Activated gamma-delta T cell (primary cell): ENCODE measurements at regions not wholly inside any gene's neighbourhood (a gene's known extent, or its start where the extent isn't known, plus 50 kb on each side); places are given as distances from the start of the nearest gene placed in this dataset.
"Not testable (repeated sequence)": the region's sequence is repeated elsewhere in the genome, so short reads cannot be mapped to it uniquely, and the experiment has no call there.

Source experiments
- DNase-seq: peaks from one replicate; lab custom pipeline; 2025; lab: John Stamatoyannopoulos, UW

DNA sequence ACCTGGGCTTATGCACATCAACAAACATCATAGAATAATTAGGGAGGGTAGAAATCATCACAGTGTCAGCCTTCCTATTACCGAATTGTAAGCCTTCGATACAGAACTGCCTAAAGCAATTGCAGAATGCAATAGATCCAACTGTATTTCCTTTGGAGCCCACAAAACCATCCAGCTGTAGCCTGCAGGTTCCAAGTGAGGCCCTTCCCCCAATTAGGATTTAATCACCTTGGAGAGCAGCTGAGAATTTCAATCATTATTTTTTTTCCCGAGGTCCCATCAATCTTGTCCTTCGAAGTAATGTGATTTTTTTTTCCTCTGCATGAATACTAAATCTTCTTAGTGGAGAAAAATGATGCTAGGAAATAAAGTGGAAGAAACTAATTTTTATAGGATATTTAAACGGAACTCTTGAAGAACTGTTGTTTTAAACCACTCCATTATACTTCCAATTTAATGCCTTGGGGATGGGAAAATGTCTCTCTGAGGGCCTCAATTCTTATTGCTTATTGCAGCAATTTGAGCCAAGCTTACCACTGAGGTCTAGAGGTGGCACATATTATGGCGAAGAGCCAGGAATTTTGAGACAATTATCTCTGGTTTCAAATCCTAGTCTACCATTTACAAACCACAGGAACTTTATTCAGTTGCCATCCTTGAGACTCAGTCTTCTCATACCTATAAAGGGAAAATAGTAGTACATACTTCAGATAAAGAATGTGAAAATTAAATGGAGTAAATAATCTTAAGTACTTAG lies 953.4 kb upstream of the IGFBP7 start:
- no peak for DNase-seq

DNA sequence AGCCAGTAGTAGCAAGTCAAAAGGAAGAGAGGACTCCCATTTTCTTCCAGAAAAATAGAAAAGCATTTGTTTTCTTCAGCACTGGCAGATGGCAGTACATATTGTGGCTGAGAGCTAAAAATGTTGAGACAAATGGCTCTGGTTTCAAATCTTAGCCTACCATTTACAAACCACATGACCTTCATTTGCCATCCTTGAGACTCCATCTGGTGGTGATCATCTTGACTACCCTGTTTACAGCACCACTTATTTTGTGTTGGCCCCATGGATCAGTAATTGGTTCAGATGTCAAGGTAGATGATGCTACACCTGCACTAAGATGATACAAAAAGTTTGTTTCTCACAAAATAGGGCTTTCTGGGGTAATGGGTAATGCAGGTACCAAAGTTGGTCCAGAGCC lies 951.8 kb upstream of the IGFBP7 start:
- no peak for DNase-seq

GRCh38 chr4:58050439-58050838 lies 940.3 kb upstream of the IGFBP7 start:
- no peak for DNase-seq

DNA sequence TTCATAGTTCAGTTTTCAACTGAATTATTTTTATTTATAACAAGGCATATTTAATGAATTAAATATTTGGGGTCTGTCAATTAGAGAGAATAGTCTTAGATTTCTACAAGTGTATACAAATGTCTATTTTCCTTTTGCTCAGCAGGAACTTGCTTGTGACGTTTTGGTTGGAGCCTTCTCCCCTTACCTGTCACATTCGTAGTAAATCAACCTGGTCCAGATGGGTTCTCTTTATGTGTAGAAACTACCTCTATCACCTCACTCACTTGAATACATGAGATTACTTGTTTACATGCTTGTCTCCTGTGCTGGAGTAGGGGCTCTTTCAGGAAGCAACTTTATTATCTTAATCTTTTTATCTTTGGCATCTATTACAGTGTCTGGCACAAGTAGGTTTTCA lies 938.3 kb upstream of the IGFBP7 start:
- DNase-seq: no peak

DNA sequence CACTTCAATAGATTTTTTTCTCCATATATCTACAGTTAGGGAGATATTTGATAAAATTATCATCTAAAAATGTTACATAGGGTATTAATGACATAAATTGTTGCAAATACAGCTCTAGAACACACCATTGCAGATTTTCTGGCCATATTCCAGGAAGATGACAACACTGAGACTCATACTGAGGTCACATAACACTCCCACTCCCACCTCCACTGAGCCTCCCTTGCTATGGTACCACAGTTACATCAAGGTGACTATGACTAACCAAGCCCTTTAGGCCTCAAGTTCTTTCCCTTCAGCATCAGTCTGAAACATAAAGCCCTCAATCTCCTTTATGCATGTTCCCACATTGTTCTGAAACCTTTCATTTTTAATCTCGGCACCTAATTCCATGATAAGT lies 932.0 kb upstream of the IGFBP7 start:
- DNase-seq: no peak

DNA sequence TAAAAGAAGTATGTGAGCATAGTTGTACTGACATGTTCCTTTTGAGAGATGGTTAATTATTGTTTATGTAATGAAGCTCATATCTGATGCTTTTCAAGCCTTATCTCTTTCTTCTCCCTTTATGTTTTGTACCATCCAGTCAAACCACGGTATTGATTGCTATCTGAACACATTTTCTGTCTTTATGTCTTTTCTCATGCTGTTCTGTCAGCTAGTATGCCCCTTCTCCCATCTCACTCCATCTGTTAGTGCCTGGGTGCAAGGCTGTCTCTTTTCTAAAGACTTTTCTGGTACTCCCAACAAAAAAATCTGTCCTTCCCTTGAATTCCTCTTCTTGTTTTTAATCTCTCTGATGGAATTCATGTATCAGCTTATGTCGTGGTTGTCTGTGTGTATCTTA lies 883.8 kb upstream of the IGFBP7 start:
- no peak for DNase-seq

GRCh38 chr4:57989430-57989829 lies 879.2 kb upstream of the IGFBP7 start:
- no peak for DNase-seq

DNA sequence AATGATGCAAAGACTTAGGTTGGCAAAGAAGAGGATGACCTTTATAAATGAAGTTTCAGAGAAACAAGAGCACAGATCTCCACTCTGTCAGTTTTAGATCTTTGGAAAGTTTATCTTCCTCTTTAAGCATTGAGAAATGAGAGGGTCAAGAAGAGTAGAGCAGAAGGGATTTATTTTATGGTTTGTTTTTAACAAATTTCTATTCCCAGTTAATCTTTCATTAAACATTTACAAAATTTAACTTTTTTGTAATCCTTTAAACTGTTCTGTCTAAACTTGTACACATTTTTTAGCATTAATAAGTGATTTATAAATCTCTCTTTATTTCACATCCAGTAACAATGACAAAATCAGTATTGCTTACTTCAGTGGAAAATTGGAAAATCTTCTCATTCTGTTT lies 875.0 kb upstream of the IGFBP7 start:
- DNase-seq: no peak

- no peak for DNase-seq
These were observed 870.9 kb upstream of the IGFBP7 start for GRCh38 chr4:57981123-57981522.

- no peak for DNase-seq
These were observed 864.6 kb upstream of the IGFBP7 start for GRCh38 chr4:57974821-57975220.

- no peak for DNase-seq
These were observed 863.6 kb upstream of the IGFBP7 start for GRCh38 chr4:57973819-57974218.

DNA sequence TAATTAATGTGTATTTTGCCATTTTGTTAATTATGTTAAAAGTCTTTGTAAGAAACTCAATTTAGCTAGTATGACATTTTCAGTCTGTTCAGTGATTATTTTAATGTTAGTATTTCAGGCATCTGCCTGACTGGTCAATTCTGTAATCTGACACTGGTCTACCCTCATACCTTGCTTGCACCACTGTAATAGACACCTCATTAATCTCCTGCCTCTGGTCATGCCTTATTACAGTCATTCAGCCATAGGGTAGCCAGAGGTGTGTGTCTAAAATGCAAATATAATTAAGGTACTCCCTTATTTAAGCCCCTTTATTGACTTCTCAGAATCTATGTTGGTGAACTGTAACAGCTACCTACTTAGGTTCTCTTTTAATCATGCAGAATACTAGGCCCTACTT lies 861.1 kb upstream of the IGFBP7 start:
- DNase-seq: no peak

DNA sequence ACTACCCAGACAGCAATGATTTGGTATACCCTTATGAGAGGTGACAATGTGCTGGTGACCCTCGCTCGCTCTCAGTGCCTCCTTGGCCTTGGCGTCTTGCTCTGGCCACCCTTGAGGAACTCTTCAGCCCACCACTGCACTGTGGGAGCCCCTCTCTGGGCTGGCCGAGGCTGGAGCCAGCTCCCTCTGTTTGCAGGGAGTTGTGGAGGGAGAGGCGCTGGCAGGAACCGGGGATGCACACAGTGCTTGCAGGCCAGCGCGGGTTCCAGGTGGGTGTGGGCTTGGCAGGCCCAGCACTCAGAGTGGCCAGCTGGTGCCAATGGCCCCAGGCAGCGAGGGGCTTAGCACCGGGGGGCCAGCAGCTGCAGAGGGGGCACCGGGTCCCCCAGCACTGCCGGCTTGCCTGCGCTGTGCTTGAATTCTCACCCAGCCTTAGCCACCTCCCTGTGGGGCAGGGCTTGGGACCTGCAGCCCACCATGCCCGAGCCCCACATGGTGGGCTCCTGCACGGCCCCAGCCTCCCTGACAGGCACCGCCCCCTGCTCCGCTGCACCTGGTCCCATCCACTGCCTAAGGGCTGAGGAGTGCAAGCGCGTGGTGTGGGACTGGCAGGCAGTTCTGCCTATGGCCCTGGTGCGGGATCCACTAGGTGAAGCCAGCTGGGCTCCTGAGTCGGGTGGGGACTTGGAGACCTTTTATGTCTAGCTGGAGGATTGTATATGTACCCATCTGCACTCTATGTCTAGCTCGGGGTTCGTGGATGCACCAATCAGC lies 857.0 kb upstream of the IGFBP7 start:
- peak; percentile 8 for DNase-seq

DNA sequence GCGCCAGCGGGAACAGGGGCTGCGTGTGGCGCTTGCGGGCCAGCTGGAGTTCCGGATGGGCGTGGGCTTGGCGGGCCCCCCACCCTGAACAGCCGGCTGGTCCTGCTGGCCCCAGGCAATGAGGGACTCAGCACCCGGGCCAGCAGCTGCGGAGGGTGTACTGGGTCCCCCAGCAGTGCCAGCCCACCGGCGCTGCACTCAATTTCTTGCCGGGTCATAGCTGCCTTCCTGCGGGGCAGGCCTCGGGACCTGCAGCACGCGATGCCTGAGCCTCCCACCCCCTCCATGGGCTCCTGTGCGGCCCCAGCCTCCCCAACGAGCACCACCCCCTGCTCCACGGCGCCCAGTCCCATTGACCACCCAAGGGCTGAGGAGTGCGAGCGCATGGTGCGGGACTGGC lies 855.2 kb upstream of the IGFBP7 start:
- DNase-seq: peak; percentile 6

DNA sequence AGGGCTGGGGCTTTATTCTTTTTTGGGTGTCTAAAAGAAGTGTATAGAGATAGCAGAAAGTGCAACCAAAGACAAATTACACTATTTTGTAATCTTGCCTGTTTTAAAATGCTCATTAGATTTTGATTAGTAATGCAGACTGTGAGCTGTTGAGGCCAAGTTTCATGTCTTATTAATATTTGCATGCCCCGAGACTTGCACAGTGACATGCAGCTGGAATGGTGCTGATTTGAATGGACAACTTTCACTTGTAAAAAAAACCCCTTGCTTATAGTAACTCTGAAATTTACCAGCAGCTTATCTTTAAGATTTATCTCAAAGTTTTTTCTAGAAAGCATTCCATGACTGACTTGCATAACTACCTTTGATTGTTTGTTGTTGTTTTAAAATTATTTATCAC lies 835.1 kb upstream of the IGFBP7 start:
- no peak for DNase-seq

DNA sequence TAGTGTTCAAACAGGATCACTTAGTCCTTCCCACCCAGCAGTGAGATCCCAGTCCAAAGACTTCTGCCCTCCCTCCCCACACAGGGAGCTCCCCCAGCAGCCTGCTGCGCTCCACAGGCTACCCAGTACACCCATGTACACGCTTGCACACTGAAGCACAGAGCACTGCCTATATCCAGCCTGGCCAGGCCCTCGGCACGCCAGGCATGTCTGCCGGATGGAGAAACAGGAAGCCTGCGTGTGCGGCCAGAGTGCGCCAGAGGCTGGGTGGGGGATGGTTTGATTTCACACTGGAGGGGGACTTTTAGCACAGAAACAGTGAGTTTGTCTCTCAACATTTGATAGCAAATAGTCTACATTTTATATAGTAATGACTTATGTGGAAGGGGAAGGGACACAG lies 833.5 kb upstream of the IGFBP7 start:
- DNase-seq: no peak

DNA sequence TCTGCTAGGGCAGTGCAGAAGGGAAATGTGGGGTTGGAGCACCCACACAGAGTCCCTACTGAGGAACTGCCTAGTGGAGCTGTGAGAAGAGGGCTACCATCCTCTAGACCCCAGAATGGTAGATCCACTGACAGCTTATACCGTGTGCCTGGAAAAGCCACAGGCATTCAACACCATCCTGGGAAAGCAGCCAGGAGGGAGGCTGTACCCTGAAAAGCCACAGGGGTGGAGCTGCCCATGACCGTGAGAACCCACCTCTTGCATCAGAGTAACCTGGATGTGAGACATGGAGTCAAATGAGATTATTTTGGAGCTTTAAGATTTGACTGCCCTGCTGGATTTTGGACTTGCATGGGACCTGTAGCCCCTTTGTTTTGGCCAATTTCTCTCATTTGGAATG lies 827.1 kb upstream of the IGFBP7 start:
- DNase-seq: not testable (repeated sequence)

DNA sequence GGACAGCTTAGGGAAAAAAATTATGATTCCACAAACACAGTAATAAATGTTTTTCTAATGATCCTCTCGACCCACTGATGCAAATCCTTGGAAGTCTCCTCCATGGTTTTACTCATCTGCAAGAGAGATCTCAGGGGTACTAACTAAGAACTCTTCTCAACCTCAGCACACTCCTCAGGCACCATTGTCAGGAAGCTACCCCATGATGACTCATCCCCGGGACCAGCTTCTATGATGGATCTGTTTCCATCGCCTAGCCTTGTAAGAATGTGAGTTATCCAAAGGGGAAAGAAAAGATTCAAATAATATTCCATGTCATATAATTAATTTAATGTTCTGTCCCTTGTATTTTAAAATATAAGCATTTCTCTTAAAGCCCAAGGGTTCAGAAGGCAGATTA lies 816.1 kb upstream of the IGFBP7 start:
- DNase-seq: no peak

GRCh38 chr4:57924951-57925350 lies 814.8 kb upstream of the IGFBP7 start:
- no peak for DNase-seq

- no peak for DNase-seq
These were observed 806.3 kb upstream of the IGFBP7 start for GRCh38 chr4:57916479-57916878.

DNA sequence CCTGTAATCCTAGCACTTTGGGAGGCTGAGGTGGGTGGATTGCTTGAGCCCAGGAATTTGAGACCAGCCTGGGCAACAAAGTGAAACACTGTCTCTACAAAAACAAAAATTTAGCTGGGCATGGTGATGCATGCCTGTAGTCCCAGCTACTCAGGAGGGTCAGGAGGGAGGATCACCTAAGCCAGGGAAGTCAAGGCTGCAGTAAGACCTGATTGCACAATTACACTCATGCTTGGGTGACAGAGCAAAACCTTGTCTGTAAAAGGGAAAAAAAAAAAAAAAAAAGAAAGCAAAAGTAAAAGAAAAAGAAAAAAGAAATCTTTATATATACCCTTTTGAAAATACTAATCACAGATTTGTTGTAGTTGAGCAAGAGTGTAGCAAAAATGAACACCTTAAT lies 801.0 kb upstream of the IGFBP7 start:
- no peak for DNase-seq

DNA sequence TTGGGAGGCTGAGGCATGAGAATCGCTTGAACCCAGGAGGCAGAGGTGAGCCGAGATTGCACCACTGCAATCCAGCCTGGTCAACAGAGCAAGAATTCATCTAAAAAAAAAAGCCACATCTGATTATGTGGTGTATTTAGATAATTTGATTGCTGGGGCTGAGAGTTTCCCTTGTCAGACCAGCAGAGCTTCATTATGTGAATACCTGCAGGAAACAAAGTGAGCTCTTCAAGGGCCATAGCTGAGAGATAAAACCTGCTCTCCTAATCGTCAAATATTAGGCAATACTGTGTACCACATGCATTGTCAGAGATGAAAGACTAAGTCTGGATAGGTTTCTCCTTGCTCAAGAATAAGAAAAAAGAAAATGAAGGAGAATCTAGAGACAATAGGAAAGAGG lies 800.0 kb upstream of the IGFBP7 start:
- no peak for DNase-seq

GRCh38 chr4:57905965-57906364 lies 795.8 kb upstream of the IGFBP7 start:
- DNase-seq: no peak

DNA sequence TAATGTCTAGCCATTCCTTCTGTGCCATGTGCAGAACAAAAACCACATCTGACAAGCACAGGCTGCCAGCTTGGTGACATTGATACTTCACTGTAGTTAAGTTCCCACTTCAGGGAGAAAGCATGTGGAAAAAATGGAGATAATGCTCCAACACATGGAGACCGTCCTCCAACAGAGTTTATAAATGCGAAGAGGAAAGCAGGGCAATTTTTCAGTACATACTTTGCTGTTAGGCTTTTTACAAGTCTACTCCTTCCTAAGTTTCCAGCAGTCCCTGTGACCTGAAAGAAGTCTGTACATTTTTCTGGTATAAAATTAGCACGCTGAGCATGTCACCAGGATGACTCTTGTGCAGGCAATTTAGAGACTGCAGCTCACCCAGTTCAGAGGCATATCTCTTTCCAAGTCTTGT lies 766.9 kb upstream of the IGFBP7 start:
- no peak for DNase-seq
